ENCODE measurements at regions not wholly inside any gene's neighbourhood (a gene's known extent, or its start where the extent isn't known, plus 50 kb on each side); places are given as distances from the start of the nearest gene placed in this dataset.

DNA sequence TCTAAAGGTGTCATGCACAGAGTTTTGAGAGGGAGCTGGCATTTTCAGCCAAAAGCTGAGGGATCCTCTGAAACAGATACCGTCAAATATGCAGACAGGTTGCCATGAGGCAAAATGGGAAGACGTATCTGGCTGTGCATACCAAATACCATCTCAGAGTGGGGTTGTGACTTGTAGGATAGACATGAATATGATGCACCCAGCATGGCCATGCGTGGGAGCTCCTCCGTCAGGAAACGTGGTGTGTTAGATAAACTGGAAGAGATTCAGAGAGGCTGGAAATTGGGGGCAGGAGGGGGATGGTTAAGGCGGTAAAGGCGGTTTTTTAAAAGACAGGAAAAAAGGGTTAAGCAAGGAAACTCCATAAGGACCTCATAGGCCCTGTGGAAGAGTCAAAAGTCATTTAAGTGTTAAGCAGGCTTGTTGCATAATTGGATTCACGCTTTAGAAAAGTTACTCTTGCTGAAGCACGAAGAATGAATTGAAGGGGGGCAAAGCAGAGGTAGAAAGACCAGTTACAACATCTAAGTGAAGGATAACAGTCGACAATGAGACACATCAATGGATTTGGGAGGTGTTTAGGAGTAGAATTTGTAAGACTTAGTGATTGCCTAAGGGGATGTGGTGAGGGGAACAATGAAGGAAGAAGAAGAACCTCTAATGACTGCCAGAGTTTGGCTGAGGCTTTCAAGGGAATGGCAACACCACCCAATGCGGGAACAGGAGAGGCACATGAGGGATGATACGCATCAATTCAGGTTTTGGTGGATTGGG lies 139.6 kb upstream of the CTAGE1 start:
- DNase-seq (ENCODE audit: low spot score) = no peak
- H3K27me3 ChIP-seq (replicated peaks; ENCODE audit: insufficient read depth) = no peaks in the 10 kb centered on the region
- H3K4me1 ChIP-seq (replicated peaks) = no peaks in the 10 kb centered on the region
- no peaks in the 10 kb centered on the region for H3K36me3 ChIP-seq
- no peak overlapping the region for H3K4me3 ChIP-seq
- H3K27ac ChIP-seq = no peak overlapping the region
- no peaks in the 10 kb centered on the region for H3K9me3 ChIP-seq
- no peak for TF ChIP-seq POLR2A (IDR thresholded peaks at IDR 0.05)
- TF ChIP-seq, protein P1, sequence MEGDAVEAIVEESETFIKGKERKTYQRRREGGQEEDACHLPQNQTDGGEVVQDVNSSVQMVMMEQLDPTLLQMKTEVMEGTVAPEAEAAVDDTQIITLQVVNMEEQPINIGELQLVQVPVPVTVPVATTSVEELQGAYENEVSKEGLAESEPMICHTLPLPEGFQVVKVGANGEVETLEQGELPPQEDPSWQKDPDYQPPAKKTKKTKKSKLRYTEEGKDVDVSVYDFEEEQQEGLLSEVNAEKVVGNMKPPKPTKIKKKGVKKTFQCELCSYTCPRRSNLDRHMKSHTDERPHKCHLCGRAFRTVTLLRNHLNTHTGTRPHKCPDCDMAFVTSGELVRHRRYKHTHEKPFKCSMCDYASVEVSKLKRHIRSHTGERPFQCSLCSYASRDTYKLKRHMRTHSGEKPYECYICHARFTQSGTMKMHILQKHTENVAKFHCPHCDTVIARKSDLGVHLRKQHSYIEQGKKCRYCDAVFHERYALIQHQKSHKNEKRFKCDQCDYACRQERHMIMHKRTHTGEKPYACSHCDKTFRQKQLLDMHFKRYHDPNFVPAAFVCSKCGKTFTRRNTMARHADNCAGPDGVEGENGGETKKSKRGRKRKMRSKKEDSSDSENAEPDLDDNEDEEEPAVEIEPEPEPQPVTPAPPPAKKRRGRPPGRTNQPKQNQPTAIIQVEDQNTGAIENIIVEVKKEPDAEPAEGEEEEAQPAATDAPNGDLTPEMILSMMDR (IDR thresholded peaks at IDR 0.05) = no peak
- WGBS = 88% methylated on average over 12 of the region's 12 CpGs
- intact Hi-C loops (cut with DNase I) = loop anchor here (2.0 to 5.0 kb wide), 2 partner anchors 90 to 209 kb away; no protein-coding TSS in a partner anchor

DNA sequence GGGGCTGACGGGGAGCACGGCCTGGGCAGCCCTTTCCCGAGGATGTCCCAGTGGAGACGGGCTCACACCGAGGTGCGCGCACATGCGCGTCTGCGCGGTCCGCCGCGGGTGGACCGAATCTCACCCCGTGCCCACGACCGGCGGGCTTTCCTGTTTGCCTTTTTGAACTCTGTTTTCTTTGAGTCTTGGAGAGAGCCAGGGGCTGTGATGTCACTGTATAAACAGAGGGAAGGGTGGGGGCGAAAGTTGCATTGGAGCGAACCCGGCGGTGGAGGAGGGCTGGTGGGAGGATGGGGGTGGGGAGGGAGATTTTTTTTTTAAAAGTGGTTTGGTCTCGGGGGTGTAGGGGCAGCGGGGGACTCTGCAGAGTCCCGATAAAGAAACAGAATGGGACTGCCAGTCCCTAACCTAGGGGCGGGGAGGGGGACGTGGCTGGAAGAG lies 141.2 kb upstream of the CTAGE1 start:
- Histone ChIP-seq H3K36me3 (no peaks in the 10 kb centered on the region), H3K4me3 (peak overlapping the region; percentile 26 to 39), H3K4me1 (replicated peaks) (no peaks in the 10 kb centered on the region), H3K9me3 (no peaks in the 10 kb centered on the region), H3K27me3 (replicated peaks; ENCODE audit: insufficient read depth) (no peaks in the 10 kb centered on the region), H3K27ac (peak overlapping the region in 1 of 2 donors; percentile 21)
- TF ChIP-seq, protein P1 (IDR thresholded peaks at IDR 0.05) = no peak
- TF ChIP-seq POLR2A (IDR thresholded peaks at IDR 0.05) (no peak), POLR2AphosphoS5 (IDR thresholded peaks at IDR 0.05) (no peak)
- DNase-seq (ENCODE audit: low spot score) = peak; percentile 14
- 7% methylated on average over 28 of the region's 28 CpGs for WGBS
- intact Hi-C loops (cut with DNase I) = loop anchor here (5.0 kb wide), 1 partner anchor 92 kb away; no protein-coding TSS in a partner anchor

DNA sequence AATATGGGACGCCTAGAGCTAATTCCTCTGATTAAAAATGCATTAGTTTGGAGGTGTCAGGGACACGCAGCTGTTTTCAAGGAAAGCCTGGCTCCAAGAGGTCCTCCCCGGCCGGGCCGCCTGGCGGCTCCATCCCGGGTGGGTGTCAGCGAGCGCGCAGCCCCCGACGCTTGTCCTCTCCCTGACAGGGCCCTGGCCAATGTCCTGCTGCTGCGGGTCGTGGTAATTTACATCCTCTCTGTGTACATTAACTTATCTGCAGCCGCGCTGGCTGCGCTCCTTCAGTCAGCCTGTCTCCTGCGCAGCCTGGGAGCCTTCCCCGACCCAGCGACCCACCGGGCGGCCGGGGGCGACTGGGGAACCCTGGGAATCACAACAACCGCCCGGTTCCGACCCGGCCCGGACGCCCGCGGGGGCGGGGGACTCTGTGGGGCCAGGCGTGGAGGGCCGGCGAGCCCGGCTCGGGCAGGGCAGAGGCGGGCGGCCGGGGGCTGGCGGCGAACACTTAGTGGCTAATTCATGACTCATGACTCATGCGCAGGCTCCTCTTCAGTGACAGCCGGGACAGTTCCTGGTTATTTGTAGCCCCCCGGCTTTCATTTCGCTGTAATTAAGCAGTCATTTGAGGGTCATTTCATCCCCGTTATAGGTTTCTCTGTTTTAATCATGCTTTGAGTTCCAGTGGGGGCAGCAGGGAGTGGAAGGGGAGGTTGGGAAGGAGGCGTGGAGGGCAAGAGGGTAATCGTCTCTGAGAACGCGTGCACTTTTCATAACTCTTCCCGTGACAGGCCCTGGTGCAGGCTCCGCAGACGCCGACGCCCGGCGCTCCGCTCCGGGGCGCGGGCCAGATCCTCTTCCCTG lies 141.9 kb upstream of the CTAGE1 start:
- H3K4me1 ChIP-seq (replicated peaks) = no peaks in the 10 kb centered on the region
- intact Hi-C loops (cut with DNase I) = loop anchor here (5.0 to 10.0 kb wide), 6 partner anchors 92 to 662 kb away; no protein-coding TSS in a partner anchor
- no peaks in the 10 kb centered on the region for H3K9me3 ChIP-seq
- H3K36me3 ChIP-seq = no peaks in the 10 kb centered on the region
- H3K4me3 ChIP-seq = peak overlapping the region; percentile 26 to 39
- no peak for TF ChIP-seq POLR2AphosphoS5 (IDR thresholded peaks at IDR 0.05)
- TF ChIP-seq POLR2A (IDR thresholded peaks at IDR 0.05) = no peak
- TF ChIP-seq, protein P1 (IDR thresholded peaks at IDR 0.05) = peak in 1 of 4 experiments; percentile 18
- no peaks in the 10 kb centered on the region for H3K27me3 ChIP-seq (replicated peaks; ENCODE audit: insufficient read depth)
- WGBS = under 1% methylated on average over 59 of the region's 63 CpGs
- H3K27ac ChIP-seq = peak overlapping the region; percentile 21 to 39
- DNase-seq (ENCODE audit: low spot score) = peak; percentile 8

- no peaks in the 10 kb centered on the region for H3K36me3 ChIP-seq
- intact Hi-C loops (cut with DNase I) = loop anchor here (5.0 to 10.0 kb wide), 5 partner anchors 125 to 663 kb away; no protein-coding TSS in a partner anchor
- no peaks in the 10 kb centered on the region for H3K27me3 ChIP-seq (replicated peaks; ENCODE audit: insufficient read depth)
- 14% methylated on average over 8 of the region's 8 CpGs for WGBS
- H3K9me3 ChIP-seq = no peaks in the 10 kb centered on the region
- no peaks in the 10 kb centered on the region for H3K4me1 ChIP-seq (replicated peaks)
- no peak for DNase-seq (ENCODE audit: low spot score)
- peak overlapping the region in 1 of 2 donors; percentile 39 for H3K4me3 ChIP-seq
- H3K27ac ChIP-seq = no peak overlapping the region
- TF ChIP-seq, protein P1 (IDR thresholded peaks at IDR 0.05) = no peak
- TF ChIP-seq POLR2A (IDR thresholded peaks at IDR 0.05) (no peak), POLR2AphosphoS5 (IDR thresholded peaks at IDR 0.05) (no peak)
These were observed 142.5 kb upstream of the CTAGE1 start for GRCh38 chr18:22560275-22560610.

Measured in prostate gland (tissue), 2 donors.